Natural killer cell (primary cell): ENCODE measurements at regions not wholly inside any gene's neighbourhood (a gene's known extent, or its start where the extent isn't known, plus 50 kb on each side); places are given as distances from the start of the nearest gene placed in this dataset.

Source experiments
- ATAC-seq, 3 donors: fragments of 150-1000 bp in 2 of 3; fragments of 200-7000 bp in 1 of 3; cut with Tn5 transposase; 1 replicate in 1 of 3; 2 replicates in 2 of 3; pipeline ENCODE4 v1.10.0; 2021; ENCODE audit warnings: mild to moderate bottlenecking in 2 of 3, moderate library complexity in 2 of 3
- DNase-seq, 2 donors: peaks; one replicate each; pipeline versions ENCODE4 v3.0.0 to v3.0.0-alpha.2; 2013 to 2021; ENCODE audit warnings: mixed read lengths in 1 of 2
- H3K27ac ChIP-seq: one replicate; pipeline ENCODE4 v1.5.1; 2013; ENCODE audit warnings: mild to moderate bottlenecking, low read length
- H3K27me3 ChIP-seq: one replicate; pipeline ENCODE4 v1.6.1; 2013; ENCODE audit warnings: low read length; ENCODE audit not compliant: control insufficient read depth, insufficient read depth
- H3K36me3 ChIP-seq: one replicate; pipeline ENCODE4 v1.6.1; 2013; ENCODE audit warnings: low read length; ENCODE audit not compliant: control insufficient read depth, insufficient read depth
- H3K4me1 ChIP-seq: one replicate; pipeline ENCODE4 v1.6.1; 2013; ENCODE audit warnings: low read length; ENCODE audit not compliant: control insufficient read depth, insufficient read depth
- H3K4me3 ChIP-seq: one replicate; pipeline ENCODE4 v1.5.1; 2013; ENCODE audit warnings: low read length
- H3K9me3 ChIP-seq: one replicate; pipeline ENCODE4 v1.6.1; 2013; ENCODE audit warnings: low read length; ENCODE audit not compliant: control insufficient read depth, insufficient read depth
- H3K27ac Mint-ChIP-seq, 2 donors: one replicate each; pipeline ENCODE4 v1.8.0; 2022; ENCODE audit warnings: mild to moderate bottlenecking in 2 of 2, mixed read lengths in 2 of 2, moderate library complexity in 1 of 2
- H3K27me3 Mint-ChIP-seq, 2 donors: one replicate each; pipeline ENCODE4 v1.8.0; 2022; ENCODE audit warnings: low read depth in 2 of 2, mixed read lengths in 2 of 2
- H3K36me3 Mint-ChIP-seq: one replicate; pipeline ENCODE4 v1.8.0; 2022; ENCODE audit warnings: mixed read lengths
- H3K4me1 Mint-ChIP-seq, 2 donors: one replicate each; pipeline ENCODE4 v1.8.0; 2022; ENCODE audit warnings: mixed read lengths in 2 of 2
- H3K4me3 Mint-ChIP-seq: one replicate; pipeline ENCODE4 v1.8.0; 2022; ENCODE audit warnings: mild to moderate bottlenecking, moderate library complexity, mixed read lengths
- H3K9me3 Mint-ChIP-seq, 2 donors: one replicate each; pipeline ENCODE4 v1.8.0; 2022; ENCODE audit warnings: mixed read lengths in 2 of 2
- WGBS: methylation state at CpG from one replicate; pipeline ENCODE4 v1.1.7; 2013; ENCODE audit warnings: missing lambda C conversion rate; ENCODE audit not compliant: insufficient coverage; 5-methylcytosine and 5-hydroxymethylcytosine counted together
- intact Hi-C: fragments of 100-400 bp; cut with micrococcal nuclease; formaldehyde crosslinking; loops from one replicate; pipeline ENCODE4 v1.14.2; 2022
- TF ChIP-seq, protein P1 (sequence below): fragments of 200-600 bp; IDR thresholded peaks from one replicate; pipeline ENCODE4 v1.8.0; 2022; ENCODE audit warnings: antibody characterized with exemption

- H3K9me3 Mint-ChIP-seq = no peaks in the 10 kb centered on the region
- no peaks in the 10 kb centered on the region for H3K36me3 ChIP-seq
- no peaks in the 10 kb centered on the region for H3K9me3 ChIP-seq
- no peak for ATAC-seq
- H3K27me3 Mint-ChIP-seq = peaks cover 29 to 50% of the 10 kb centered on the region in 2 donors
- no peak overlapping the region for H3K4me3 ChIP-seq
- TF ChIP-seq, protein P1, sequence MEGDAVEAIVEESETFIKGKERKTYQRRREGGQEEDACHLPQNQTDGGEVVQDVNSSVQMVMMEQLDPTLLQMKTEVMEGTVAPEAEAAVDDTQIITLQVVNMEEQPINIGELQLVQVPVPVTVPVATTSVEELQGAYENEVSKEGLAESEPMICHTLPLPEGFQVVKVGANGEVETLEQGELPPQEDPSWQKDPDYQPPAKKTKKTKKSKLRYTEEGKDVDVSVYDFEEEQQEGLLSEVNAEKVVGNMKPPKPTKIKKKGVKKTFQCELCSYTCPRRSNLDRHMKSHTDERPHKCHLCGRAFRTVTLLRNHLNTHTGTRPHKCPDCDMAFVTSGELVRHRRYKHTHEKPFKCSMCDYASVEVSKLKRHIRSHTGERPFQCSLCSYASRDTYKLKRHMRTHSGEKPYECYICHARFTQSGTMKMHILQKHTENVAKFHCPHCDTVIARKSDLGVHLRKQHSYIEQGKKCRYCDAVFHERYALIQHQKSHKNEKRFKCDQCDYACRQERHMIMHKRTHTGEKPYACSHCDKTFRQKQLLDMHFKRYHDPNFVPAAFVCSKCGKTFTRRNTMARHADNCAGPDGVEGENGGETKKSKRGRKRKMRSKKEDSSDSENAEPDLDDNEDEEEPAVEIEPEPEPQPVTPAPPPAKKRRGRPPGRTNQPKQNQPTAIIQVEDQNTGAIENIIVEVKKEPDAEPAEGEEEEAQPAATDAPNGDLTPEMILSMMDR = no peak
- H3K27me3 ChIP-seq = no peaks in the 10 kb centered on the region
- no peaks in the 10 kb centered on the region for H3K4me1 Mint-ChIP-seq
- H3K27ac ChIP-seq = no peak overlapping the region
- intact Hi-C loops = no loop called here
- no peak for DNase-seq
- H3K4me1 ChIP-seq = no peaks in the 10 kb centered on the region
- no peak overlapping the region for H3K4me3 Mint-ChIP-seq
- H3K36me3 Mint-ChIP-seq = no peaks in the 10 kb centered on the region
- 92% methylated on average over 34 of the region's 34 CpGs for WGBS
- no peak overlapping the region for H3K27ac Mint-ChIP-seq
Measured at GRCh38 chr2:886072-887022, 64.3 kb upstream of the SNTG2 start.

DNA sequence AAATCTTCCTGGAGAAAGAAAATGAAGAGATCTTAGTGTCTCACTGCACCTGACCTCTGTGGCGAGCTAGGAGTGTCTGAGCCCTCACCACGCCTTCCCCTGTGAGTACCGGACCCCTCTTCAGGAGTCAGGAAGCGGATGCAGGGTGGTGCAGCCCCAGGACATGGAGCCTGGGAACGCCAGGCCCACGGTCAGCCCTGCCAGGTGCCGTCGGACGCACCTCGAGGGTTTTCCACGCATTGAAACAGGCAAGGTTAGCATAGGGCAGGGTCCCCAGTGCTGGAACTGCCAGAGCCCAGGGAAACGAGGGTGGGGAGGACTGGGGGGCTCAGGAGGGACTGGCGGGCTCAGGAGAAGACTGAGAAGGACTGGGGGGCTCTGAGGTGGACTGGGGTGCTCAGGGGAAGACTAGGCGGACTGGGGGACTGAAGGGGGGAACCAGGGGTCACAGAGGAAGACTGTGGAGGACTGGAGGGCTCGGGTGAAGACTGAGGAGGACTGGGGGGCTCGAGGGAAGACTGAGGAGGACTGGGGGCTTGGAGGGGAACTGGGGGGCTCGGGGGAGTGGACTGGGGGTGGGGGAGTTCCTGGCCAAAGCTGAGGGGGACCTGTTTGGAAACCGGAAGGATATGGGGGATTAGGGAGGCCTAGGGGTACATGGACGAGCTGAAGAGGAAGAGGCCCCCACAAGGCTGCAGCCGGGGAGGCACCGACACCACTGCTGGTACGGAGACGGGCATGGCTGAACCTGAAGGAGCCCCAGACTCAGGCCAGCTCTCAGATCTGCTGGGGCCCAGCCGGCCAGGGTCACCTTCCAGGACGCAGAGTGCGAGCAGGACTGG lies 65.2 kb upstream of the SNTG2 start:
- Mint-ChIP-seq H3K4me1 (no peaks in the 10 kb centered on the region), H3K9me3 (no peaks in the 10 kb centered on the region), H3K4me3 (no peak overlapping the region), H3K27me3 (peaks cover 30 to 41% of the 10 kb centered on the region in 2 donors), H3K36me3 (no peaks in the 10 kb centered on the region), H3K27ac (no peak overlapping the region)
- Histone ChIP-seq H3K27me3 (no peaks in the 10 kb centered on the region), H3K27ac (no peak overlapping the region), H3K4me1 (no peaks in the 10 kb centered on the region), H3K4me3 (no peak overlapping the region), H3K36me3 (no peaks in the 10 kb centered on the region), H3K9me3 (no peaks in the 10 kb centered on the region)
- DNase-seq (no peak), ATAC-seq (no peak)
- intact Hi-C loops = no loop called here
- 66% methylated on average over 26 of the region's 26 CpGs for WGBS
- TF ChIP-seq, protein P1 = no peak

DNA sequence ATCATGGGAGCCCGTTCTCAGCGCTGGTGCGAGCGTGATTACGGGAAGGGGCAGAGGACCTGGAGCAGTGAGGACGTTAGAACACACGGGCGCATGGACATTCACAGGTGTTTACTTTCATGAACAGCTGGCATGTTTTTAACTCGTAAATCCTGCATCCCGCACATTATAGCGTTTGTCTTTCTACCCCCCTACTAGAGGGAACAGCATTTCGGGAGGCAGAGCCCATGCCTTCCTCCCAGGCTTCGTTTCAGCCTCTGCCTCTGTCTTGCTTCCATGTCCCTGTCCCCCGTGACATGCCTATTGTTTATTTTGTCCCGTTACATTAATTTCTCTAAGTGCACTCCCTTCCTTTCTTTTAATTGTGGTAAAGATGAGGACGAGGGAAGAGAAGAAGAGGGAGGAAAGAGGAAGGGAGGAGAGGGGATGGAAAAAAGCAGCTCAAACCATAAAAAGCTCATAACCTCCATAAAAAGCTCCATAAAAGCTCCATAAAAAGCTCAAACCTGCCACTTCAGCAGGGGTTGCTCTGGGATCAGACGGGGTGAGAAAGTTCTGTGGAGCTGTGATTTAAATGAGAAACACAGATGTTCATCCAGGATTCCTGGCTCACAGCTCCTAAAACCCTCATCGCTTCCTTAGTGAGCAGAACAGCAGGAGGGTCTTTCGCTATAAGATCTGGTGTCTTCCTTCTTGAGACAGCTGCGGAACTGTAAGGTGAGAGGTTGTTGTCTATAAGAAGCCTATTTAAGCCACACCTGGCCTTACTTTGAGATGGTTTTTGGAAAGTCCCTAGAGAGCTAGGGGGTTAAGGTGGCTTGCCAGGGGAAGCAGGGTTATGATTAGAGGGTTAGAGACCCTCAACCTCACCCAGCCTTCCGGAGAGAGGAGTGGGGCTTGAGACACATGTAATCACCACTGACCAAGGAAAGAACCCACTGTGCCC lies 66.6 kb upstream of the SNTG2 start:
- no peaks in the 10 kb centered on the region for H3K4me1 ChIP-seq
- DNase-seq = no peak
- TF ChIP-seq, protein P1 = no peak
- H3K36me3 Mint-ChIP-seq = no peaks in the 10 kb centered on the region
- H3K27me3 Mint-ChIP-seq = peaks cover 25 to 36% of the 10 kb centered on the region in 2 donors
- H3K4me3 Mint-ChIP-seq = no peak overlapping the region
- H3K9me3 ChIP-seq = no peaks in the 10 kb centered on the region
- no peak overlapping the region for H3K4me3 ChIP-seq
- no peak overlapping the region for H3K27ac Mint-ChIP-seq
- H3K9me3 Mint-ChIP-seq = no peaks in the 10 kb centered on the region
- 76% methylated on average over 18 of the region's 21 CpGs for WGBS
- no peak overlapping the region for H3K27ac ChIP-seq
- no peaks in the 10 kb centered on the region for H3K36me3 ChIP-seq
- intact Hi-C loops = no loop called here
- no peaks in the 10 kb centered on the region for H3K4me1 Mint-ChIP-seq
- ATAC-seq = no peak
- no peaks in the 10 kb centered on the region for H3K27me3 ChIP-seq
